MM.1S (cell line): ENCODE measurements at regions not wholly inside any gene's neighbourhood (a gene's known extent, or its start where the extent isn't known, plus 50 kb on each side); places are given as distances from the start of the nearest gene placed in this dataset.

Source experiments
- CTCF ChIP-seq: fragments of 300-600 bp; sonication (generic); IDR thresholded peaks from 2 replicates; pipeline ENCODE4 v1.5.1; 2016; ENCODE audit warnings: antibody characterized with exemption, low read length, mixed read lengths
- EZH2 ChIP-seq: fragments of 300-600 bp; sonication (generic); optimal IDR thresholded peaks from 2 replicates; pipeline ENCODE3; 2017; ENCODE audit warnings: low read depth, mild to moderate bottlenecking, antibody characterized with exemption, low read length, mixed read lengths
- EZH2phosphoT487 ChIP-seq: fragments of 300-600 bp; sonication (generic); IDR thresholded peaks from 2 replicates; pipeline ENCODE4 v1.6.1; 2018; ENCODE audit warnings: antibody characterized with exemption, low read length

GRCh38 chr6:153963352-153963751, 75.7 kb upstream of the OPRM1 start:
- TF ChIP-seq CTCF (no peak), EZH2 (no peak), EZH2phosphoT487 (no peak)
